Osteoblast (primary cell): ENCODE measurements at regions not wholly inside any gene's neighbourhood (a gene's known extent, or its start where the extent isn't known, plus 50 kb on each side); places are given as distances from the start of the nearest gene placed in this dataset.

ENCODE experiments used
- DNase-seq: peaks from one replicate; pipeline ENCODE4 v3.0.0; 2011; ENCODE audit warnings: low spot score, mixed read lengths; ENCODE audit not compliant: insufficient read length; ENCODE audit errors: missing footprints
- H2AFZ ChIP-seq: 2 replicates; pipeline ENCODE4 v1.6.0; 2011; ENCODE audit warnings: mild to moderate bottlenecking, low read length
- H3K27ac ChIP-seq: 2 replicates; pipeline ENCODE4 v1.5.1; 2011; ENCODE audit warnings: mild to moderate bottlenecking, low read depth, low read length, moderate library complexity
- H3K27me3 ChIP-seq: 2 replicates; pipeline ENCODE4 v1.6.0; 2012; ENCODE audit warnings: mild to moderate bottlenecking, control low read depth, inconsistent platforms, low read length, moderate library complexity; ENCODE audit not compliant: insufficient read depth
- H3K36me3 ChIP-seq: 2 replicates; pipeline ENCODE4 v1.5.1; 2011; ENCODE audit warnings: mild to moderate bottlenecking, low read length, control low read depth, moderate library complexity; ENCODE audit not compliant: insufficient read depth
- H3K4me1 ChIP-seq: 2 replicates; pipeline ENCODE4 v1.5.1; 2011; ENCODE audit warnings: mild to moderate bottlenecking, low read length, control low read depth, moderate library complexity; ENCODE audit not compliant: insufficient read depth
- H3K4me2 ChIP-seq: 2 replicates; pipeline ENCODE4 v1.6.0; 2011; ENCODE audit warnings: mild to moderate bottlenecking, low read length; ENCODE audit not compliant: insufficient read depth
- H3K4me3 ChIP-seq: fragments of 200-600 bp; sonication (generic); 3 replicates; pipeline ENCODE4 v1.5.1; 2012; ENCODE audit warnings: mild to moderate bottlenecking, low read length, inconsistent platforms; ENCODE audit not compliant: insufficient read depth
- H3K79me2 ChIP-seq: 2 replicates; pipeline ENCODE4 v1.6.0; 2012; ENCODE audit warnings: mild to moderate bottlenecking, low read length, control low read depth, inconsistent platforms; ENCODE audit not compliant: insufficient read depth
- H3K9me3 ChIP-seq: 2 replicates; pipeline ENCODE4 v1.5.1; 2011; ENCODE audit warnings: low read depth, low read length, control low read depth
- H4K20me1 ChIP-seq: 2 replicates; pipeline ENCODE4 v1.6.0; 2012; ENCODE audit warnings: mild to moderate bottlenecking, low read length, control low read depth; ENCODE audit not compliant: insufficient read depth
- TF ChIP-seq, protein P1 (sequence below): IDR thresholded peaks from 2 replicates; pipeline ENCODE4 v1.5.1; 2011; ENCODE audit warnings: mild to moderate bottlenecking, low read depth, low read length, moderate library complexity; ENCODE audit errors: extremely low read depth

DNA sequence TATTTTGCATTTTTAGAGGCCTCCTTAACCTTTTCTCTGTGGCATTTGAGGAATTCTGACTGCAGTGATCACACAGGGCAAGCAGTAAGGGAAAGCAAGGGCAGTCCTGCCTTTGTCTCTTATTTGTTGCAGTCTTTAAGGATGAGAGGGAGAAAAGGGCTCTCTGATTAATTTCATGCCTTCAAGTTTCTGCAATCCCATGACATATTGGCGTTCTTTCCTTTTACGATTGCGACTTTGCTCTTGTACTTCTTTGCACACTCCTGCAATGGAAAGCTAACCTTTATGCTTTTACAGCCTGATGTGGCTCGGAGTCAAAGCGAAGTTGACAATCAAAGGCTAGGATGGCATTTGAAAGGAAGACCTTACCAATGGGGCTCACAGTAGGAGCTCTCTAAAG lies 698.4 kb downstream of the DNAH5 start:
- Histone ChIP-seq H3K9me3 (no peaks in the 10 kb centered on the region), H2AFZ (no peak overlapping the region), H3K4me3 (no peak overlapping the region), H3K36me3 (no peaks in the 10 kb centered on the region), H3K27me3 (no peaks in the 10 kb centered on the region), H3K79me2 (no peaks in the 10 kb centered on the region), H3K4me2 (no peak overlapping the region), H4K20me1 (no peaks in the 10 kb centered on the region), H3K4me1 (no peaks in the 10 kb centered on the region), H3K27ac (no peak overlapping the region)
- TF ChIP-seq, protein P1, sequence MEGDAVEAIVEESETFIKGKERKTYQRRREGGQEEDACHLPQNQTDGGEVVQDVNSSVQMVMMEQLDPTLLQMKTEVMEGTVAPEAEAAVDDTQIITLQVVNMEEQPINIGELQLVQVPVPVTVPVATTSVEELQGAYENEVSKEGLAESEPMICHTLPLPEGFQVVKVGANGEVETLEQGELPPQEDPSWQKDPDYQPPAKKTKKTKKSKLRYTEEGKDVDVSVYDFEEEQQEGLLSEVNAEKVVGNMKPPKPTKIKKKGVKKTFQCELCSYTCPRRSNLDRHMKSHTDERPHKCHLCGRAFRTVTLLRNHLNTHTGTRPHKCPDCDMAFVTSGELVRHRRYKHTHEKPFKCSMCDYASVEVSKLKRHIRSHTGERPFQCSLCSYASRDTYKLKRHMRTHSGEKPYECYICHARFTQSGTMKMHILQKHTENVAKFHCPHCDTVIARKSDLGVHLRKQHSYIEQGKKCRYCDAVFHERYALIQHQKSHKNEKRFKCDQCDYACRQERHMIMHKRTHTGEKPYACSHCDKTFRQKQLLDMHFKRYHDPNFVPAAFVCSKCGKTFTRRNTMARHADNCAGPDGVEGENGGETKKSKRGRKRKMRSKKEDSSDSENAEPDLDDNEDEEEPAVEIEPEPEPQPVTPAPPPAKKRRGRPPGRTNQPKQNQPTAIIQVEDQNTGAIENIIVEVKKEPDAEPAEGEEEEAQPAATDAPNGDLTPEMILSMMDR, result no peak
- DNase-seq, result no peak

DNA sequence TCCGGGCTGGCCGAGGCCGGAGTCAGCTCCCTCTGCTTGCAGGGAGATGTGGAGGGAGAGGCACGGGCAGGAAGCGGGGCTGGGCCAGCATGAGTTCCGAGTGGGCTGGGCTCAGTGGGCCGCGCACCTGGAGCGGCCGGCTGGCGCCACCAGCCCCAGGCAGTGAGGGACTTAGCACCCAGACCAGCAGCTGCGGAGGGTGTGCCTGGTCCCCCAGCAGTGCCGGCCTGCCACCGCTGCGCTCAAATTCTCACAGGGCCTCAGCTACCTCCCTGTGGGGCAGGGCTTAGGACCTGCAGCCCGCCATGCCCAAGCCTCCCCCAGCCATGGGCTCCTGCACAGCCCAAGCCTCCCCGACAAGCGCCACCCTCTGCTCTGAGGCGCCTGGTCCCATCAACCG lies 700.3 kb downstream of the DNAH5 start:
- TF ChIP-seq, protein P1, result no peak
- no peak overlapping the region for H3K4me3 ChIP-seq

DNA sequence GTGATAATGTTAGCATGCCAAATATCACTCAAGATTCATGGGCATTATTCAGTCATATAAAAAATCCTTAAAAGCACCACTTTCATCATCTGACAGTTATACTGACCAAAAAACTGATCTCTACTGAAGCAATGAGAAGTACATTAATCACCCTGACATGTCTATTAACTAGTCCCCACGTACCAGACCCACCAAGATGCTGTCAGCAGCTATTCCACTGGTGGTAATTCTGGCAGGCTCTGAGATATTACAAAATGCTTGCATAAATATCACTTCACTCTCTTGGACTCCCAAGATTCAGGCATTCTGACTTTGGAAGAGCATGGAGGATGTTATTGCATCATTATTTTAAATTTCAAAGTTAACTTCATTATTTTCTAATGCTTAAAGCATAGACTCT lies 717.0 kb downstream of the DNAH5 start:
- no peaks in the 10 kb centered on the region for H3K79me2 ChIP-seq
- no peaks in the 10 kb centered on the region for H3K27me3 ChIP-seq
- H2AFZ ChIP-seq, result no peak overlapping the region
- H3K27ac ChIP-seq, result no peak overlapping the region
- H3K4me2 ChIP-seq, result no peak overlapping the region
- H3K36me3 ChIP-seq, result no peaks in the 10 kb centered on the region
- no peak for DNase-seq
- H3K4me1 ChIP-seq, result no peaks in the 10 kb centered on the region
- H3K4me3 ChIP-seq, result no peak overlapping the region
- H4K20me1 ChIP-seq, result no peaks in the 10 kb centered on the region
- TF ChIP-seq, protein P1, result no peak
- peaks cover 6% of the 10 kb centered on the region for H3K9me3 ChIP-seq

More for the DNA sequence above, 700.3 kb downstream of the DNAH5 start:
- no peaks in the 10 kb centered on the region for H4K20me1 ChIP-seq
- H3K4me1 ChIP-seq, result no peaks in the 10 kb centered on the region
- H3K27me3 ChIP-seq, result no peaks in the 10 kb centered on the region
- no peaks in the 10 kb centered on the region for H3K36me3 ChIP-seq
- H3K9me3 ChIP-seq, result no peaks in the 10 kb centered on the region
- no peak overlapping the region for H3K27ac ChIP-seq
- H2AFZ ChIP-seq, result no peak overlapping the region
- DNase-seq, result no peak
- no peak overlapping the region for H3K4me2 ChIP-seq
- no peaks in the 10 kb centered on the region for H3K79me2 ChIP-seq

DNA sequence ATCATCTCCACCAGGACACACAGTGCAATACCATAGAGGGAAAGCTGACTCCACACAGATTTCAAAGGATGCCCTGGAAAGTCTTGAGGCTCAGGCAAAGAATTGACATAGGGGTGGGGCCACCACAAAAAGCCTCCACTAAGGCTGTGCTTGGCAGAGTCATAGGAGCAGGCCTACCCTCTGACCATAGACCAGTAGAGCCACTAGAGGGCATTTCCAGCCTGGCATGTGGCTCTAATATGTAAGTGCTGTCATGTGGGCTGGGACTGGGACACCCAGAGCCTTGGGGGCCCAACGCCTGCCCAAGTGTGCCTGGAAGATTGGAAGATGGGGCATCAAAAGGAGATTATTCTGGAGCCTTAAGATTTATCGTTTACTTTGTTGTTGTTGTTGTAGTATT lies 726.0 kb downstream of the DNAH5 start:
- Histone ChIP-seq H3K27ac (no peak overlapping the region), H3K36me3 (no peaks in the 10 kb centered on the region), H3K4me2 (no peak overlapping the region), H4K20me1 (no peaks in the 10 kb centered on the region), H2AFZ (no peak overlapping the region), H3K79me2 (no peaks in the 10 kb centered on the region), H3K9me3 (peaks cover 2% of the 10 kb centered on the region), H3K27me3 (no peaks in the 10 kb centered on the region), H3K4me3 (no peak overlapping the region), H3K4me1 (no peaks in the 10 kb centered on the region)
- TF ChIP-seq, protein P1, result no peak
- DNase-seq, result no peak
